Neural cell (in vitro differentiated cells): ENCODE measurements at regions not wholly inside any gene's neighbourhood (a gene's known extent, or its start where the extent isn't known, plus 50 kb on each side); places are given as distances from the start of the nearest gene placed in this dataset.

Experiments used
- H2AFZ ChIP-seq: fragments of 200-600, 300-800 bp; sonication (generic), shearing (Covaris generic); 2 replicates; pipeline ENCODE4 v1.6.0; 2014; ENCODE audit warnings: low read depth, mild to moderate bottlenecking, antibody characterized with exemption, low read length, moderate library complexity
- H3F3A ChIP-seq: fragments of 200-600 bp; shearing (Covaris generic); 2 replicates; pipeline ENCODE4 v1.6.1; 2016; ENCODE audit warnings: mild to moderate bottlenecking, moderate library complexity, mixed read lengths, antibody characterized with exemption, low read length; ENCODE audit not compliant: insufficient read depth, poor library complexity, severe bottlenecking
- H3K27ac ChIP-seq: fragments of 200-600, 300-800 bp; sonication (generic), shearing (Covaris generic); 2 replicates; pipeline ENCODE4 v1.5.1; 2014; ENCODE audit warnings: mild to moderate bottlenecking, low read length, moderate library complexity
- H3K27me3 ChIP-seq: fragments of 300-800, 200-600 bp; sonication (generic), shearing (Covaris generic); 2 replicates; pipeline ENCODE4 v1.6.0; 2014; ENCODE audit warnings: mild to moderate bottlenecking, low read depth, low read length, moderate library complexity; ENCODE audit not compliant: insufficient read depth
- H3K36me3 ChIP-seq: fragments of 300-800, 200-600 bp; sonication (generic), shearing (Covaris generic); 2 replicates; pipeline ENCODE4 v1.5.1; 2014; ENCODE audit warnings: mild to moderate bottlenecking, antibody characterized with exemption, low read length, moderate library complexity; ENCODE audit not compliant: insufficient read depth
- H3K4me2 ChIP-seq: fragments of 300-800, 200-600 bp; sonication (generic), shearing (Covaris generic); 2 replicates; pipeline ENCODE4 v1.6.0; 2014; ENCODE audit warnings: mild to moderate bottlenecking, low read length
- H3K4me3 ChIP-seq: fragments of 300-800, 200-600 bp; sonication (generic), shearing (Covaris generic); 2 replicates; pipeline ENCODE4 v1.5.1; 2014; ENCODE audit warnings: mild to moderate bottlenecking, low read length, moderate library complexity
- H3K79me2 ChIP-seq: fragments of 200-600 bp; shearing (Covaris generic); replicated peaks from 2 replicates; pipeline ENCODE4 v1.6.0; 2014; ENCODE audit warnings: mild to moderate bottlenecking, low read length, moderate library complexity; ENCODE audit not compliant: insufficient read depth
- H3K9ac ChIP-seq: fragments of 300-800, 200-600 bp; sonication (generic), shearing (Covaris generic); 2 replicates; pipeline ENCODE4 v1.6.1; 2016; ENCODE audit warnings: mild to moderate bottlenecking, low read length, mixed read lengths
- H3K9me2 ChIP-seq: fragments of 200-600 bp; shearing (Covaris generic); 2 replicates; pipeline ENCODE4 v1.6.1; 2016; ENCODE audit warnings: mild to moderate bottlenecking, low read length, mixed read lengths; ENCODE audit not compliant: insufficient read depth
- H3K9me3 ChIP-seq: fragments of 200-600, 300-800 bp; sonication (generic), shearing (Covaris generic); 2 replicates; pipeline ENCODE4 v1.6.1; 2016; ENCODE audit warnings: mild to moderate bottlenecking, mixed run types, low read length, moderate library complexity, mixed read lengths
- H4K20me1 ChIP-seq: fragments of 200-600 bp; shearing (Covaris generic); 2 replicates; pipeline ENCODE4 v1.6.1; 2016; ENCODE audit warnings: mild to moderate bottlenecking, mixed run types; ENCODE audit not compliant: insufficient read depth
- CTCF ChIP-seq: fragments of 450-650 bp; IDR thresholded peaks from 2 replicates; pipeline ENCODE4 v1.5.1; 2014; ENCODE audit warnings: antibody characterized with exemption, mild to moderate bottlenecking, moderate library complexity; ENCODE audit not compliant: poor library complexity, severe bottlenecking
- EP300 ChIP-seq: fragments of 450-650 bp; conservative IDR thresholded peaks from 2 replicates; pipeline ENCODE4 v1.6.1; 2014; ENCODE audit warnings: antibody characterized with exemption, mild to moderate bottlenecking, moderate library complexity; ENCODE audit not compliant: poor library complexity, severe bottlenecking
- EZH2 ChIP-seq: fragments of 200-600, 300-800 bp; shearing (Covaris generic), sonication (generic); IDR thresholded peaks from 2 replicates; pipeline ENCODE4 v1.6.1; 2014; ENCODE audit warnings: antibody characterized with exemption, low read length, borderline replicate concordance, mild to moderate bottlenecking; ENCODE audit not compliant: insufficient read depth, poor library complexity, severe bottlenecking
- MXI1 ChIP-seq: fragments of 450-650 bp; conservative IDR thresholded peaks from 2 replicates; pipeline ENCODE4 v1.6.1; 2014; ENCODE audit warnings: antibody characterized with exemption, mild to moderate bottlenecking; ENCODE audit not compliant: poor library complexity, severe bottlenecking
- POLR2AphosphoS5 ChIP-seq: IDR thresholded peaks from 2 replicates; pipeline ENCODE4 v1.6.1; 2012
- RAD21 ChIP-seq: fragments of 450-650 bp; conservative IDR thresholded peaks from 2 replicates; pipeline ENCODE4 v1.6.1; 2014; ENCODE audit warnings: antibody characterized with exemption, mild to moderate bottlenecking, moderate library complexity
- REST ChIP-seq: IDR thresholded peaks from 2 replicates; pipeline ENCODE4 v1.6.1; 2012; ENCODE audit warnings: borderline replicate concordance
- SMC3 ChIP-seq: fragments of 450-650 bp; conservative IDR thresholded peaks from 2 replicates; pipeline ENCODE4 v1.6.1; 2014; ENCODE audit warnings: antibody characterized with exemption, mild to moderate bottlenecking, moderate library complexity; ENCODE audit not compliant: poor library complexity
- TAF1 ChIP-seq: IDR thresholded peaks from 2 replicates; pipeline ENCODE4 v1.6.1; 2012; ENCODE audit warnings: low read depth

GRCh38 chr6:84553527-84553926 lies 210.9 kb downstream of the TBX18 start:
- no peak overlapping the region for H3K9ac ChIP-seq
- no peak overlapping the region for H3K4me2 ChIP-seq
- no peak overlapping the region for H3K4me3 ChIP-seq
- H3K79me2 ChIP-seq = no peaks in the 10 kb centered on the region
- no peaks in the 10 kb centered on the region for H3K36me3 ChIP-seq
- H3F3A ChIP-seq = no peaks in the 10 kb centered on the region
- no peaks in the 10 kb centered on the region for H3K9me2 ChIP-seq
- H4K20me1 ChIP-seq = no peaks in the 10 kb centered on the region
- TF ChIP-seq CTCF (no peak), REST (no peak), MXI1 (no peak), RAD21 (no peak), EZH2 (no peak), EP300 (no peak), POLR2AphosphoS5 (no peak)
- H3K27me3 ChIP-seq = no peaks in the 10 kb centered on the region
- no peak overlapping the region for H3K27ac ChIP-seq
- no peak overlapping the region for H2AFZ ChIP-seq
- no peaks in the 10 kb centered on the region for H3K9me3 ChIP-seq

GRCh38 chr6:84551797-84552196 lies 212.6 kb downstream of the TBX18 start:
- no peaks in the 10 kb centered on the region for H3K9me2 ChIP-seq
- no peak overlapping the region for H3K27ac ChIP-seq
- TF ChIP-seq CTCF (no peak), EZH2 (no peak), TAF1 (no peak), SMC3 (no peak), RAD21 (no peak), EP300 (no peak), REST (no peak), MXI1 (no peak), POLR2AphosphoS5 (no peak)

More at GRCh38 chr6:84551797-84552196, 212.6 kb downstream of the TBX18 start:
- Histone ChIP-seq H3F3A (no peaks in the 10 kb centered on the region), H3K27me3 (no peaks in the 10 kb centered on the region), H3K4me3 (no peak overlapping the region), H3K9me3 (no peaks in the 10 kb centered on the region), H2AFZ (no peak overlapping the region), H3K36me3 (no peaks in the 10 kb centered on the region), H4K20me1 (no peaks in the 10 kb centered on the region), H3K4me2 (no peak overlapping the region), H3K9ac (no peak overlapping the region), H3K79me2 (no peaks in the 10 kb centered on the region)
